OCI-LY7 (cell line): ENCODE measurements at regions not wholly inside any gene's neighbourhood (a gene's known extent, or its start where the extent isn't known, plus 50 kb on each side); places are given as distances from the start of the nearest gene placed in this dataset.

Experiments used
- EZH2phosphoT487 ChIP-seq: fragments of 200-600 bp; sonication (generic); IDR thresholded peaks from 2 replicates; pipeline ENCODE4 v1.6.1; 2018; ENCODE audit warnings: low read depth, borderline replicate concordance, mild to moderate bottlenecking, mixed run types, antibody characterized with exemption, low read length, moderate library complexity, mixed read lengths
- TF ChIP-seq, protein P1 (sequence below): fragments of 200-600 bp; sonication (generic); conservative IDR thresholded peaks from 2 replicates; pipeline ENCODE4 v1.5.1; 2014; ENCODE audit warnings: mild to moderate bottlenecking, antibody characterized with exemption, low read length, moderate library complexity, mixed read lengths

DNA sequence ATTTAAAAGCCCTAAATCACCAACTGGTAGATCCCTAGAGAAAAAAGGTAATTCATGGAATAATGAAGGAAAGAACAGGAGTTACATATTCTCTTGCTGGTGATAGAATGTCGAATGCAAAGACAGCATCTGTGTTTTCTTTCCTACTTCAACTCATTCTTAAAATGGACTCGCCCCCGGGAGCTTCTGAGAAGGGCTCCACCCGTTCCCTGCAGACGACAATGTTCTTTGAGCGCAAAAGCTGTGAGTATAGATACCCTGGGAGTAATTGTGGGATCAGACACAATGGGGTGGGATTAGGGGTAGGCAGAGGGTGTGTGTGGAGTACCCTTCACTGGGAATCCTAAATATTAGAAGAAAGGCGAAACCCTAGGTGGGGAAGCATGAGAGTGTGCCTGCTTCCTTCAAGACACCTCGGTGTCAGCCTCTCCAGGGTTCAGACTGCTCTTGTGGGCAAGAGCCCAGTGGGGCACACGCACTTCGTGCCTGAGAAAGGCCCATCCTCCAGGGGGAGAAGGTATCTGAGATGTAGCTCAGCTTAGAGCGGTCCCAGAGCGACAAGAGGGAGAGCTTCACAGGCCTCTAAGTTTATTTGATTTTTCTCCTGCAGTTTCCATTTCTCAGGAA lies 123.3 kb upstream of the DPYD start:
- TF ChIP-seq, protein P1, sequence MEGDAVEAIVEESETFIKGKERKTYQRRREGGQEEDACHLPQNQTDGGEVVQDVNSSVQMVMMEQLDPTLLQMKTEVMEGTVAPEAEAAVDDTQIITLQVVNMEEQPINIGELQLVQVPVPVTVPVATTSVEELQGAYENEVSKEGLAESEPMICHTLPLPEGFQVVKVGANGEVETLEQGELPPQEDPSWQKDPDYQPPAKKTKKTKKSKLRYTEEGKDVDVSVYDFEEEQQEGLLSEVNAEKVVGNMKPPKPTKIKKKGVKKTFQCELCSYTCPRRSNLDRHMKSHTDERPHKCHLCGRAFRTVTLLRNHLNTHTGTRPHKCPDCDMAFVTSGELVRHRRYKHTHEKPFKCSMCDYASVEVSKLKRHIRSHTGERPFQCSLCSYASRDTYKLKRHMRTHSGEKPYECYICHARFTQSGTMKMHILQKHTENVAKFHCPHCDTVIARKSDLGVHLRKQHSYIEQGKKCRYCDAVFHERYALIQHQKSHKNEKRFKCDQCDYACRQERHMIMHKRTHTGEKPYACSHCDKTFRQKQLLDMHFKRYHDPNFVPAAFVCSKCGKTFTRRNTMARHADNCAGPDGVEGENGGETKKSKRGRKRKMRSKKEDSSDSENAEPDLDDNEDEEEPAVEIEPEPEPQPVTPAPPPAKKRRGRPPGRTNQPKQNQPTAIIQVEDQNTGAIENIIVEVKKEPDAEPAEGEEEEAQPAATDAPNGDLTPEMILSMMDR: no peak
- TF ChIP-seq EZH2phosphoT487: no peak
